GM12878 (cell line): ENCODE measurements at regions not wholly inside any gene's neighbourhood (a gene's known extent, or its start where the extent isn't known, plus 50 kb on each side); places are given as distances from the start of the nearest gene placed in this dataset.

Source experiments
- ATAC-seq: fragments of 200-7000 bp; cut with Tn5 transposase; 3 replicates; pipeline ENCODE4 v1.9.1; 2020; ENCODE audit warnings: mild to moderate bottlenecking, moderate library complexity
- BruUV-seq: library from RNA; stranded (reverse); fragments of 400-500 nt; replicated peaks from 2 replicates; lab custom pipeline; 2021; lab: Mats Ljungman, UMichigan
- CTCF ChIA-PET: fragments of 300-600 bp; sonication (Branson Sonifier 250); formaldehyde crosslinking; extraction: SDS; loops from one replicate; lab custom pipeline; 2021; ENCODE audit warnings: inconsistent platforms; lab: Yijun Ruan, JAX
- POLR2A ChIA-PET: fragments of 350-600 bp; formaldehyde crosslinking; extraction: SDS; loops from one replicate; lab custom pipeline; 2021; ENCODE audit warnings: inconsistent platforms; lab: Charles Lee
- RAD21 ChIA-PET: fragments of 300-600 bp; sonication (Branson Sonifier 250); formaldehyde crosslinking; loops from one replicate; lab custom pipeline; 2023; ENCODE audit warnings: antibody characterized with exemption; ENCODE audit not compliant: unreplicated experiment; lab: Charles Lee
- SMC1A ChIA-PET: fragments of 300-600 bp; sonication (Branson Sonifier 250); formaldehyde crosslinking; loops from one replicate; lab custom pipeline; 2023; ENCODE audit not compliant: unreplicated experiment, uncharacterized antibody; lab: Charles Lee
- DNase-seq: peaks from one replicate; pipeline ENCODE4 v3.0.0-alpha.2; 2011; ENCODE audit warnings: low read depth, low spot score
- FAIRE-seq: peaks from 3 replicates; lab custom pipeline; 2011; peaks lifted over from hg19 to GRCh38; lab: Jason Lieb, UNC
- H2AFZ ChIP-seq: 2 replicates; pipeline ENCODE4 v1.6.0; 2011; ENCODE audit warnings: low read depth, low read length, control low read depth; ENCODE audit not compliant: control insufficient read depth
- H3K27ac ChIP-seq: 2 replicates; pipeline ENCODE4 v1.5.1; 2011; ENCODE audit warnings: control low read depth; ENCODE audit not compliant: control insufficient read depth, insufficient read depth
- H3K27me3 ChIP-seq, 2 experiments: replicated peaks in 1 of 2; 2 replicates each; pipeline versions ENCODE4 v1.6.0 to v1.6.1; 2011; ENCODE audit warnings: low read length in 1 of 2; ENCODE audit not compliant: control insufficient read depth in 2 of 2, insufficient read depth in 2 of 2
- H3K36me3 ChIP-seq, 2 experiments: 2 replicates each; pipeline ENCODE4 v1.5.1; 2011; ENCODE audit warnings: low read length in 1 of 2; ENCODE audit not compliant: control insufficient read depth in 2 of 2, insufficient read depth in 2 of 2
- H3K4me1 ChIP-seq: 2 replicates; pipeline ENCODE4 v1.6.1; 2011; ENCODE audit warnings: mild to moderate bottlenecking, low read length, moderate library complexity, mixed read lengths; ENCODE audit not compliant: control insufficient read depth, insufficient read depth
- H3K4me2 ChIP-seq: 2 replicates; pipeline ENCODE4 v1.6.0; 2011; ENCODE audit warnings: control low read depth; ENCODE audit not compliant: control insufficient read depth, insufficient read depth
- H3K4me3 ChIP-seq: fragments of 200-600 bp; sonication (generic); 2 replicates; pipeline ENCODE4 v1.5.1; 2016
- H3K79me2 ChIP-seq: 2 replicates; pipeline ENCODE4 v1.6.0; 2011; ENCODE audit warnings: low read length; ENCODE audit not compliant: control insufficient read depth, insufficient read depth
- H3K9ac ChIP-seq: 2 replicates; pipeline ENCODE4 v1.8.0; 2011; ENCODE audit warnings: low read length, control low read depth, mixed read lengths; ENCODE audit not compliant: control insufficient read depth, insufficient read depth
- H3K9me3 ChIP-seq: replicated peaks from 3 replicates; pipeline ENCODE4 v1.5.1; 2011; ENCODE audit warnings: mild to moderate bottlenecking, low read length; ENCODE audit not compliant: control insufficient read depth, insufficient read depth
- H4K20me1 ChIP-seq: 2 replicates; pipeline ENCODE4 v1.6.0; 2011; ENCODE audit not compliant: control insufficient read depth, insufficient read depth
- BMI1 ChIP-seq: fragments of 450-650 bp; IDR thresholded peaks from 2 replicates; pipeline ENCODE4 v1.6.1; 2016; ENCODE audit warnings: mild to moderate bottlenecking, moderate library complexity, borderline replicate concordance
- FOS ChIP-seq: IDR thresholded peaks from 3 replicates; pipeline ENCODE4 v1.6.1; 2011; ENCODE audit warnings: borderline replicate concordance; ENCODE audit not compliant: insufficient read length; ENCODE audit errors: extremely low read depth
- FOXM1 ChIP-seq: IDR thresholded peaks from 2 replicates; pipeline ENCODE4 v1.6.1; 2012; ENCODE audit warnings: low read depth, mild to moderate bottlenecking, inconsistent platforms, low read length, moderate library complexity
- NFYB ChIP-seq: IDR thresholded peaks from 2 replicates; pipeline ENCODE4 v1.6.1; 2011; ENCODE audit warnings: low read depth, mild to moderate bottlenecking, low read length, improper control_type of control experiment, moderate library complexity; ENCODE audit not compliant: insufficient read depth
- SMAD5 ChIP-seq: IDR thresholded peaks from 2 replicates; pipeline ENCODE4 v1.6.1; 2016; ENCODE audit warnings: antibody characterized with exemption, low read depth
- TAF1 ChIP-seq: IDR thresholded peaks from 2 replicates; pipeline ENCODE4 v1.6.1; 2011; ENCODE audit warnings: mild to moderate bottlenecking, low read depth, low read length, borderline replicate concordance
- ZNF217 ChIP-seq: fragments of 450-650 bp; IDR thresholded peaks from 2 replicates; pipeline ENCODE4 v1.6.1; 2017; ENCODE audit warnings: antibody characterized with exemption, mild to moderate bottlenecking
- WGBS: methylation state at CpG from one replicate; pipeline ENCODE4 v1.1.6; 2016; ENCODE audit warnings: low lambda C conversion rate; ENCODE audit not compliant: insufficient replicate concordance, insufficient coverage; ENCODE audit errors: missing lambda C conversion rate; 5-methylcytosine and 5-hydroxymethylcytosine counted together
- in situ Hi-C: fragments of 300-500 bp; cut with MboI; formaldehyde crosslinking; loops from 9 replicates; pipeline ENCODE4 v1.14.3; 2018; ENCODE audit warnings: mixed read lengths
- intact Hi-C: fragments of 100-400 bp; cut with micrococcal nuclease; formaldehyde crosslinking; loops from one replicate; pipeline ENCODE4 v1.14.2; 2022; ENCODE audit not compliant: unreplicated experiment
- TF ChIP-seq, protein P1 (sequence below): IDR thresholded peaks from 2 replicates; pipeline ENCODE4 v1.6.1; 2012; ENCODE audit warnings: low read depth, low read length, improper control_type of control experiment

DNA sequence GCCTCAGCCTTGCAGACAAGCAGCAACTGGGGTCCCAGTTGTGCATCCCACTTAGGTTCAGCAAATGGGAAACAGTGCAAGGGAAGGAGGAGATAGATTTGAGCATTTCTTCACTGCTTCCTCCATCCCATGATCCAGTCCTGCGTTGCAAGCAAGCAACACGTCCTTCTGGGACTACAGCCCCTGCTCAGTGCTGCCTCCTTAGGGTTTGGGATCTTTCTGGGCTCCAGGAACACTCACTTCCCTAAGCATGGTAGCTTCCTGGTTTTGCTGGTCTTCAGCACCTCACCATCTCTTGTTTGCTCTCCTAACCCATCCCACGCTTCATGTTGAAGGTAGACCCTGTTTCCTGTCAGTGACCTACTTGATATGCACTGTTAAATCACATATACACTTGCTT is 444.7 kb downstream of the MED10 start:
- no peak overlapping the region for H3K27ac ChIP-seq
- WGBS: 4% methylated on average over 3 of the region's 3 CpGs

DNA sequence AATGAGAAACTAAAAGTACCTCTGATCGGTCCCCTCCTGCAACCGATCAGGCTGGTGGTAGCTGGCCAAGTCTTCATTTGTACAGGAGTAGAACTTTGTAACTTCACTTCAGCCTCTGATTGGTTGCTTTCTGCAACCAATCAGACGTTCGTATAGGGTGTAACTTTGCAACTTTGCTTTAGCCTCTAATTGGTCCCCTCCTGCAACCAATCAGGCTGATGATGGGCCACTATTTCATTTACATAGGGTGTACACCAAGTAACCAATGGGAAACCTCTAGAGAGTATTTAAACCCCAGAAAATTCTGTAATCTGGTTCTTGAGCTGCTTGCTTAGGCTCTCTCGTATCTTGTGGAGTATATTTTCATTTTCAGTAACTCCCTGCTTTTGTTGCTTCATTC is 445.5 kb downstream of the MED10 start:
- BruUV-seq: no TSS peak
- WGBS: 44% methylated on average over 5 of the region's 5 CpGs
- no peaks in the 10 kb centered on the region for H3K9me3 ChIP-seq

More for the DNA sequence above, 444.7 kb downstream of the MED10 start:
- in situ Hi-C loops (no loop called here), intact Hi-C loops (no loop called here)
- Histone ChIP-seq H2AFZ (no peak overlapping the region), H3K36me3 (no peaks in the 10 kb centered on the region), H3K27me3 (peaks cover 0 to 2% of the 10 kb centered on the region in 2 experiments; a peak in 2 of 4 replicates), H3K79me2 (no peaks in the 10 kb centered on the region), H3K4me3 (no peak overlapping the region), H4K20me1 (no peaks in the 10 kb centered on the region), H3K9me3 (no peaks in the 10 kb centered on the region), H3K4me1 (no peaks in the 10 kb centered on the region), H3K4me2 (no peak overlapping the region), H3K9ac (no peak overlapping the region)
- RAD21 ChIA-PET: no interaction called here
- POLR2A ChIA-PET: no interaction called here
- ATAC-seq (no peak), FAIRE-seq (no peak), DNase-seq (no peak)
- BruUV-seq: no TSS peak
- CTCF ChIA-PET: no interaction called here
- SMC1A ChIA-PET: no interaction called here
- TF ChIP-seq NFYB (no peak), TAF1 (no peak), BMI1 (no peak), FOS (no peak), ZNF217 (no peak), SMAD5 (no peak)
- TF ChIP-seq, protein P1, sequence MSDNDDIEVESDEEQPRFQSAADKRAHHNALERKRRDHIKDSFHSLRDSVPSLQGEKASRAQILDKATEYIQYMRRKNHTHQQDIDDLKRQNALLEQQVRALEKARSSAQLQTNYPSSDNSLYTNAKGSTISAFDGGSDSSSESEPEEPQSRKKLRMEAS: no peak
- TF ChIP-seq, all 136 proteins: peak for 0

More for the DNA sequence above, 445.5 kb downstream of the MED10 start:
- DNase-seq: no peak
- TF ChIP-seq FOXM1: no peak
- FAIRE-seq: no peak
- SMC1A ChIA-PET: interaction anchor here (1.1 kb wide), 1 partner anchor 70 kb away, joined by 3 read pairs; no protein-coding TSS in a partner anchor
- CTCF ChIA-PET: no interaction called here
- intact Hi-C loops: no loop called here
- no peak for ATAC-seq
- no peak overlapping the region for H3K27ac ChIP-seq
- H3K79me2 ChIP-seq: no peaks in the 10 kb centered on the region
- H3K27me3 ChIP-seq: peaks cover 0 to 2% of the 10 kb centered on the region in 2 experiments; a peak in 2 of 4 replicates
- H2AFZ ChIP-seq: no peak overlapping the region
- POLR2A ChIA-PET: no interaction called here
- H3K36me3 ChIP-seq: no peaks in the 10 kb centered on the region
- H3K4me1 ChIP-seq: no peaks in the 10 kb centered on the region
- in situ Hi-C loops: no loop called here
- H4K20me1 ChIP-seq: no peaks in the 10 kb centered on the region
- H3K4me3 ChIP-seq: no peak overlapping the region
- H3K4me2 ChIP-seq: no peak overlapping the region
- RAD21 ChIA-PET: no interaction called here
- no peak overlapping the region for H3K9ac ChIP-seq
